Panc1 (cell line): ENCODE measurements at regions not wholly inside any gene's neighbourhood (a gene's known extent, or its start where the extent isn't known, plus 50 kb on each side); places are given as distances from the start of the nearest gene placed in this dataset.

ENCODE experiments used
- CTCF ChIP-seq: fragments of 450-650 bp; IDR thresholded peaks from 2 replicates; pipeline ENCODE4 v1.5.1; 2017; ENCODE audit warnings: mild to moderate bottlenecking
- SIN3A ChIP-seq: IDR thresholded peaks from 2 replicates; pipeline ENCODE4 v1.6.1; 2012; ENCODE audit warnings: low read depth, mild to moderate bottlenecking, low read length, moderate library complexity, borderline replicate concordance; ENCODE audit not compliant: insufficient read depth

GRCh38 chr21:43333298-43334062 is 93.5 kb downstream of the SIK1 start:
- TF ChIP-seq CTCF: no peak
- no peak for TF ChIP-seq SIN3A
